Cardiac muscle cell (in vitro differentiated cells and primary cell): ENCODE measurements at regions not wholly inside any gene's neighbourhood (a gene's known extent, or its start where the extent isn't known, plus 50 kb on each side); places are given as distances from the start of the nearest gene placed in this dataset.

ENCODE experiments used
- DNase-seq, 2 donors: peaks; one replicate each; pipeline versions ENCODE4 v3.0.0 to v3.0.0-alpha.2; 2010 to 2017; ENCODE audit warnings: low read depth in 1 of 2, low spot score in 1 of 2
- H3K27ac ChIP-seq: fragments of 200-600 bp; sonication (generic); 2 replicates; pipeline ENCODE4 v1.5.1; 2016
- H3K27me3 ChIP-seq: fragments of 200-600 bp; sonication (generic); 2 replicates; pipeline ENCODE4 v1.6.0; 2016; ENCODE audit warnings: control low read depth
- H3K36me3 ChIP-seq: fragments of 200-600 bp; sonication (generic); 2 replicates; pipeline ENCODE4 v1.5.1; 2016; ENCODE audit warnings: control low read depth
- H3K4me1 ChIP-seq: fragments of 200-600 bp; sonication (generic); 2 replicates; pipeline ENCODE4 v1.8.1; 2017; ENCODE audit warnings: low read depth, mild to moderate bottlenecking, mixed run types
- H3K4me3 ChIP-seq: fragments of 200-600 bp; sonication (generic); 2 replicates; pipeline ENCODE4 v1.5.1; 2016; ENCODE audit warnings: mild to moderate bottlenecking
- H3K9me3 ChIP-seq: fragments of 200-600 bp; sonication (generic); 2 replicates; pipeline ENCODE4 v1.5.1; 2017; ENCODE audit warnings: low read depth, mild to moderate bottlenecking, control low read depth
- TF ChIP-seq, protein P1 (sequence below): IDR thresholded peaks from 2 replicates; pipeline ENCODE4 v1.5.1; 2012; ENCODE audit warnings: low read depth, mild to moderate bottlenecking, low read length

DNA sequence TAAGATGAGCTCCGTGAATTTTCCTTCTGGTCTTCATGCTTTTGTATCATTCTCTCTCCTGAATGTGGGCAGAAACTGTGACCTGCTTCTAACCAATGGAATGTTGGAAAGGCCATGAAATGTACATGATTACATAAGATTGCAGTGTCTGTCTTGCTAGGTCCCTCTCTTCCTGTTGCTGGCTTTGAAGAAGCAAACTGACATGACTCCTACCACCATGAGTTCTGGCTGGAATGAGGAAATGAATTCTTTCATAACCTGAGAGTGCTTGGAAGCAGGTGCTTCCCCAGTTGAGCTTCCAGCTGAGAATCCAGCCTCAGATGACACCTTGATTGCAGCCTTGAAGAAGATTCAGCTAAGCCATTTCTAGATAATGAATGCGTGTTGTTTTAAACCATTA, 275.0 kb upstream of the MIR17HG start:
- no peaks in the 10 kb centered on the region for H3K4me1 ChIP-seq
- no peak overlapping the region for H3K27ac ChIP-seq
- no peak for DNase-seq
- no peaks in the 10 kb centered on the region for H3K36me3 ChIP-seq
- TF ChIP-seq, protein P1, sequence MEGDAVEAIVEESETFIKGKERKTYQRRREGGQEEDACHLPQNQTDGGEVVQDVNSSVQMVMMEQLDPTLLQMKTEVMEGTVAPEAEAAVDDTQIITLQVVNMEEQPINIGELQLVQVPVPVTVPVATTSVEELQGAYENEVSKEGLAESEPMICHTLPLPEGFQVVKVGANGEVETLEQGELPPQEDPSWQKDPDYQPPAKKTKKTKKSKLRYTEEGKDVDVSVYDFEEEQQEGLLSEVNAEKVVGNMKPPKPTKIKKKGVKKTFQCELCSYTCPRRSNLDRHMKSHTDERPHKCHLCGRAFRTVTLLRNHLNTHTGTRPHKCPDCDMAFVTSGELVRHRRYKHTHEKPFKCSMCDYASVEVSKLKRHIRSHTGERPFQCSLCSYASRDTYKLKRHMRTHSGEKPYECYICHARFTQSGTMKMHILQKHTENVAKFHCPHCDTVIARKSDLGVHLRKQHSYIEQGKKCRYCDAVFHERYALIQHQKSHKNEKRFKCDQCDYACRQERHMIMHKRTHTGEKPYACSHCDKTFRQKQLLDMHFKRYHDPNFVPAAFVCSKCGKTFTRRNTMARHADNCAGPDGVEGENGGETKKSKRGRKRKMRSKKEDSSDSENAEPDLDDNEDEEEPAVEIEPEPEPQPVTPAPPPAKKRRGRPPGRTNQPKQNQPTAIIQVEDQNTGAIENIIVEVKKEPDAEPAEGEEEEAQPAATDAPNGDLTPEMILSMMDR = no peak
- H3K27me3 ChIP-seq = no peaks in the 10 kb centered on the region
- no peaks in the 10 kb centered on the region for H3K9me3 ChIP-seq
- H3K4me3 ChIP-seq = no peak overlapping the region

DNA sequence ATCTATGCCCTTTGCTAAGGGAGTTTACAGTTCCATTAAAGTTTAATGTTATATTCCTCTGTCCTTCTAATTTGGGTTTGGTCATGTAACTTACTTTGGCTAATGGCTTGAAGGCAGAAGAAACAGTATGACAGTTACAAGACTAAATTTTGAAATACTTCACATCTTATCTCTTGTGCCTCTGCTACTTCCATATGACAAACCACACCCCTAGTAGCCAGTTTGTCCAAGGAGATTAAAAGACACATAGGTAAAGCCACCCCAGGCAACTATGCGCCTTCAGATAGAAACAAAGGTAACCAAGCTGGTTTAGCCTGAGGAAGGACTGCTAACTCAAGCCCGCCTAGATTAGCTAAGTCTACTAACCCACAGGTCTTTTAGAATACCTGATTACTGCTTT, 273.4 kb upstream of the MIR17HG start:
- no peak overlapping the region for H3K4me3 ChIP-seq
- H3K4me1 ChIP-seq = no peaks in the 10 kb centered on the region
- H3K27ac ChIP-seq = no peak overlapping the region
- TF ChIP-seq, protein P1 = no peak
- DNase-seq = no peak
- H3K27me3 ChIP-seq = no peaks in the 10 kb centered on the region
- H3K9me3 ChIP-seq = no peaks in the 10 kb centered on the region
- H3K36me3 ChIP-seq = no peaks in the 10 kb centered on the region

DNA sequence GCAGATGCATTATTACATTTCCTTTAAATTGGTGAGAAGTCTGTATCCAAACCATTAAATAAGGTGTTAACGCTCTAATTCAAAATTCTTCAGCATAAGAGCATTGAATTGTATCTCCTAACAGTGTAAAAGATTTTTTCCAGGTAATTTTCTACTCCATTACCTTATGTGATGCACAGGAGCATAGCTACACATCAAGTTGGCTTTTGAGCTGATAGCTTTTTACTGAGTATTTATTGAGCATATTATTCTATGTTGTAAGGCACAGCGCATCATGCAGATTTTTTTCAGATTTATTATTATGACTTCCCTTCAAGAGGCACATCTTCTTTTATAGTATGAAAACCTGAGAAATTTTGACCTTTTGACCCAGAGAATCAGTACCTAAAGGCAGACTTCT, 270.7 kb upstream of the MIR17HG start:
- Histone ChIP-seq H3K4me3 (no peak overlapping the region), H3K4me1 (no peaks in the 10 kb centered on the region), H3K9me3 (no peaks in the 10 kb centered on the region), H3K27ac (no peak overlapping the region), H3K27me3 (no peaks in the 10 kb centered on the region), H3K36me3 (no peaks in the 10 kb centered on the region)
- DNase-seq = no peak
- TF ChIP-seq, protein P1 = no peak

DNA sequence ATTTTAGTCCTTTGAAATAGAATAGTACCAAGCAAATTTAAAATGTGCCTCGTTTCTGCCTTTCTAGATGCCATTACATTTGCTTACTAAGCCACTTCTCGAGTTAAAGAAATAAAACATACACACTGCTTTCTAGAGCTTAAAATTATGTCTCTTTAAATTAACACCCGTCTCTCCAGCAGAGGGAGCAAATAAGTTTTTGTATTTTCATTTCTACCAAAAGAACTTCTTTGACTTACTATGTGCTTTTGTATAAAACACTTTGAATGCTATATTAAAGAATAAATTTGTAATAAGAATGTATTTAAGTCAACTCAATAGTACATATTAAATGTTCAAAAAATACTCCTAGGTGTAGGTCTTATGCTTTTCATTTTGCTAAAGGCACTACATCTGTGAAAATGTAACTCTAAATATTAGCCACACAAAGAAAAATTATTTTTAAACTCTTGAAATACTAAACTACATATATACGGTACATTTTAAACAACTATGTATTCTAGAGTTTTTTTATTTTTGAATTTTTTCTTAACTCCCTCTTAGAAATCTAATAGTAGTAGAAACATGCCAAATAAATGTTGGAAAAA, 269.3 kb upstream of the MIR17HG start:
- TF ChIP-seq, protein P1 = peak; percentile 42
- DNase-seq = peak; percentile 41 to 44

DNA sequence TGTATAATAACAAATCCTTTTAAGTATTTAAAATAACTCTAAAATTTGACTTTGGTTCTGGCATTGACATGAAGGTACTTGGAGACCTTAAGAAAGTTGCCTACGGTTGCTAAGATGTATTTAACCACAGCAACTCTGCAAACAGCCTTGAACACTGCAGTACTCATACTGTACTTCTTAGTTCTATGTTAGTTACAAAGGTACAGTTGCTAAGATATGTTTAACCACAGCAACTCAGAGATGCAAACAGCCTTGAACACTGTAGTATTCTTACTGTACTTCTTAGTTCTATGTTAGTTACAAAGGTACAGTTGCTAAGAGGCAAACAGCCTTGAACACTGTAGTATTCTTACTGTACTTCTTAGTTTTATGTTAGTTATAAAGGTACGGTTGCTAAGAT, 268.3 kb upstream of the MIR17HG start:
- Histone ChIP-seq H3K27ac (no peak overlapping the region), H3K36me3 (no peaks in the 10 kb centered on the region), H3K9me3 (no peaks in the 10 kb centered on the region), H3K4me3 (no peak overlapping the region), H3K4me1 (no peaks in the 10 kb centered on the region), H3K27me3 (no peaks in the 10 kb centered on the region)
- DNase-seq = no peak
- TF ChIP-seq, protein P1 = no peak

More for the DNA sequence above, 269.3 kb upstream of the MIR17HG start:
- H3K9me3 ChIP-seq = no peaks in the 10 kb centered on the region
- H3K36me3 ChIP-seq = no peaks in the 10 kb centered on the region
- H3K4me1 ChIP-seq = no peaks in the 10 kb centered on the region
- H3K27me3 ChIP-seq = no peaks in the 10 kb centered on the region
- no peak overlapping the region for H3K4me3 ChIP-seq
- no peak overlapping the region for H3K27ac ChIP-seq
